Effector memory CD4-positive, alpha-beta T cell (primary cell): ENCODE measurements at regions not wholly inside any gene's neighbourhood (a gene's known extent, or its start where the extent isn't known, plus 50 kb on each side); places are given as distances from the start of the nearest gene placed in this dataset.

Experiments used
- DNase-seq, 3 donors: peaks; one replicate each; pipeline ENCODE4 v3.0.0-alpha.2; 2020
- H3K27ac ChIP-seq: 2 replicates; pipeline ENCODE4 v1.7.0; 2013; ENCODE audit warnings: mild to moderate bottlenecking, low read length, moderate library complexity; ENCODE audit not compliant: insufficient read depth, poor library complexity, severe bottlenecking
- H3K27me3 ChIP-seq: replicated peaks from 2 replicates; pipeline ENCODE4 v1.7.0; 2013; ENCODE audit warnings: mild to moderate bottlenecking, low read length; ENCODE audit not compliant: insufficient read depth, control insufficient read depth, poor library complexity, severe bottlenecking
- H3K36me3 ChIP-seq: 2 replicates; pipeline ENCODE4 v1.7.0; 2013; ENCODE audit warnings: mild to moderate bottlenecking, low read length, moderate library complexity; ENCODE audit not compliant: control insufficient read depth, insufficient read depth
- H3K4me1 ChIP-seq: 2 replicates; pipeline ENCODE4 v1.7.0; 2013; ENCODE audit warnings: low read length, mild to moderate bottlenecking; ENCODE audit not compliant: control insufficient read depth, insufficient read depth, poor library complexity, severe bottlenecking
- H3K4me3 ChIP-seq: 2 replicates; pipeline ENCODE4 v1.7.0; 2013; ENCODE audit warnings: low read length, low read depth, mild to moderate bottlenecking; ENCODE audit not compliant: insufficient read depth, poor library complexity, severe bottlenecking
- H3K9me3 ChIP-seq: 2 replicates; pipeline ENCODE4 v1.7.0; 2013; ENCODE audit warnings: mild to moderate bottlenecking, low read length, moderate library complexity; ENCODE audit not compliant: control insufficient read depth

DNA sequence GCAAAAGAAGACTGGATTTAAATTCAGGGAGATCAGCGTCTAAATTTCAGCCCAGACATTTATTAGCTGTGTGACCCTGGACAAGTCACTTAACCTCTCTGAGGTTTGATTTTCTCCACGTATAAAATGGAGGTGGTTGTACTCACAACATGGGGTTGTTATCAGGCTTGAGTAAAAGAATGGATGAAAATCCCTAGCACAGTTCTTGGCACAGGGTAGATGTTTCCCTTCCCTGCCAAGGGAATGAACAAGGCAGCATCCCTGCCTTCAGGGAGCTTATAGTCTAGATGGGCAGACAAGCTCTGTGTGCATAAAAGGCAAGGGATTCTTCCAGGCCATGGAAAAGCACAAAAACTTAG, 50.2 kb upstream of the MRPS22 start:
- Histone ChIP-seq H3K9me3 (no peaks in the 10 kb centered on the region), H3K27ac (no peak overlapping the region), H3K4me1 (no peaks in the 10 kb centered on the region), H3K36me3 (no peaks in the 10 kb centered on the region), H3K4me3 (no peak overlapping the region), H3K27me3 (no peaks in the 10 kb centered on the region)
- no peak for DNase-seq
